ENCODE measurements at regions not wholly inside any gene's neighbourhood (a gene's known extent, or its start where the extent isn't known, plus 50 kb on each side); places are given as distances from the start of the nearest gene placed in this dataset.
"Not testable (repeated sequence)": the region's sequence is repeated elsewhere in the genome, so short reads cannot be mapped to it uniquely, and the experiment has no call there.

DNA sequence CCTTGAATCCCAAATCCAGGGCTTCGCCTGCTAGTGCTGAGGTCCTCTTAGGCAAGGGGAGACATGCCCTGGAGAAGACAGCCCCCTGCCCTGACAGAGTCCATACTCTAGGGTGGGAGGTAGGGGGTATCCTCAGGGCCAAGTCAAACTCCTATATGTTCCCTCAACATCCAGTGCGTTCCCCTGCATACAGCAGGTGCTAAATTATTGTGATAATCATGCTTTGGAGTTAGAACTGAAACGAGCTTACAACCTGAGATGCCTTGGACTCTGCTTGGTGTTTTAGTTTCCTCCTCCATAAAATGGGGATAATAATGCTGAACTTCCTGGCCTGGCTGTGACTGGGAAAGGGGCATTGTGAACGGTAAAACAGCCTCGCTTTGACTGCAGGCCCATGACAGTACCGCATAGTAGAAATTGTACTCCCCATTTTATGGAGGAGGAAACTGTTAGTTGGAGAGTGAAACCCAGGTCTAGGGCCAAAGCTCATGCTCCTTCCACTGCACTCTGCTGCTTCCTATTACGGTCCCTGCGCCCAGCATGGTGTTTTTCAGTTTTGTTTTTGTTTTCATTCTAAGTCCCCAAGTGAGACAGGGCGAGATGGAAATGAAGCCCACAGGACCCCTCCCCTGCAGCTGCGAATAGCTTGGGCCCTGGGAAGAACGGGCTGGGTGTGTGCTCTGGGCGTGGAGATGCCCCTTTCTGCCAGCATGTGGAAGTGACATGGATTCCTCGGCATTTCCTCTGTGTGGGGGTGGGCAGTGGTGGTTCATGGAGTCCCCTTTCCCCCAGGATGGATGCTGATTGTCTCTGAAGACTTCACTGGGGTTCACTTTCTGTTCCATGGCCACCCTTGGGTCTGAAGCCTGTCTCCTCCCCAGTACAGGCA lies 162.5 kb downstream of the VEGFA start:
- DNase-seq: no peak

DNA sequence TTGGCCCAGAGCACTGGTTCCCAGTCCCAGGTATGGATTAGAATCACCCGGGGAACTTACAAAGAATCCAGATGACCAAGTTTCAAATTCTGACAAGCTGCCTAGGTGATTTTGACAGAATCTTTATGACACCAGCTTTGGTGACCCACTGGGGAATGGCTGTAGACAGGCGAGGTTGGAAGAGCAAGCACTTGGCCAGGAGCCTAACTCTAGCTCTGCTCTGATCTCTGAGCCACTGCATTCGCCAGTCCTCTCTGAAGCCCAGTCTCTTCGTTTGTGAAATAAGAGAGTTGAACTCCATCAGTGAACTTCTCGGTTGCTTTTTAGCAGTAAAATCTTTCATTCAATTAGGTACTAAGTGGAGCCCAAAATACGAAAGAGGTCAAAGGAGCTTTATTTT lies 161.2 kb downstream of the VEGFA start:
- DNase-seq: no peak

DNA sequence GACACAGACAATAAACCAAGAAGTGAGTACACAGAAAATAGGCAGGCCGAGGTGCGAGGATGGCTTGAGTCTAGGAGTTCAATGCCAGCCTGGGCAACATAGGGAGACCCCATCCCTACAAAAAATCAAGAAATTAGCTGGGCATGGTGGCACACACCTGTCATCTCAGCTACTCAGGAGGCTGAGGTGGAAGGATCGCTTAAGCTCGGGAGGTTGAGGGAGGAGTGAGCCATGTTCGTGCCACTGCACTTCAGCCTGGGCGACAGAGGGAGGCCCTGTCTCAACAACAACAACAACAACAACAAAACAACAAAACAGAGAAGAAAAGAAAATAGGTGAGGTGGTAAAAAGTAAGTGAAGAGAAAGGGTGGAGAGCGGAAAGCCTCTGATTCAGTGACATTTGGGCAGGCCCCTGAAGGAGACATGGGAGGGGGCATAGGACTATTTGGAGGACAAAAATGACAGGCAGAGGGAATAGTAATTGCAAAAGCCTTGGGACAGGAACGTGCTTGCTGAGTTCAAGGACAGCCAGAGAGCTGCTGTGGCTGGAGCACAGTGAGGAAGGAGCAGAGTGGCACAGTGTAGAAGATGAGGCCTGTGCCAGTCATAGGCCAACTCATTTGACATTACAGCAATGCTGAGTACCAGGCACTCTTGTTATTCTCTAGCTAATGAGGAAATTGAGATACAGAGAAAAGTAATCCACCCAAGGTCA lies 160.6 kb downstream of the VEGFA start:
- no peak for DNase-seq

DNA sequence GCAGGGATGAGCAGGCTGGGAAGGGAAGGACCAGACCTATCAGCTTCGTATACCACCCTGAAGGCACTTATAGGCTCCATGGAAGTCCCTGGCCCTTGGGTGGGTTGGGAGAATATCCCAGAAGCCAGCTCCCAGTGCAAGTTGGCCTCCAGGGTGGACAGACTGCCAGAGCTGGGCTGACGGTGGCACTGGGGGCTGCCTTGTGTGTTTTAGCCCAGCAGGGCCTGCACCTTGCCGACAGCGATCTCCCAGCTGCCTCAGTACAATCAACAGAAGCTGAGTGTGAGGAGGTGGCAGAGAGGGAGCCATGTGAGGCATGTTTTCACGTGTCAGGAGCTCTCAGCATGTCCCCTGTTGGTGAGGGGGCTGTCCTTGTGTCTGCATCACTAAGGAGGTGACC lies 159.5 kb downstream of the VEGFA start:
- DNase-seq: no peak

DNA sequence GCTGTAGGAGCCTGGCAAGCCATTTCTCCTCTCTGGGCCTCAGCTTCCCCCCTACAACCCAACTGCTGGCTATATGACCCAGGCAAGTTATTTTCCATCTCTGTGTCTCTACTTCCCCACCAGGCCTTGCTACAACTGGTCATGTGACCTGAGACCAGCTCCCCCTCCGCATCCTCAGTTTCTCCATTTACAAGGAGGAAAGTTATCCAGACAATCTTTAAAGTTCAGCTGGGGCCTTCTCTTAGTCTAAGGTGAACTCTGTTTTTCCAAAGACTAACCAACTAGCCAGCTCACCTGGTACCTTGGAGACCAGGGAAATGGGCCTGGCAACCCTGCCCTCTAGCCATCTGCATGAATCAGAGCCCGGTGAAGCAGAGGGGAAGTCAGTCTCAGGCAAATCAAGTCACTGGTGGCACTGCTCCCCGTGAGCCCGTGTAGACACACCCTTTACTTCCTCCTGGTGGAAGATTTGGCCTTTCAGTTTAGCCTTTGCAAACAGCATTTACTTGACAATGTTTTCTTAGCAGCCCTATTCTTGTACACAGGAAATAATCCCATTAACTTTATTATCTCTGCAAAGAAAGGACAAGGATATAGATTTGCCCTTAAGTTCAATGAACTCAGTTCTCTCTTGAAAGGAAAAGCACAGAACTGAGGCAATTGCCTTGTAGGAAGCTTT lies 157.7 kb downstream of the VEGFA start:
- no peak for DNase-seq

DNA sequence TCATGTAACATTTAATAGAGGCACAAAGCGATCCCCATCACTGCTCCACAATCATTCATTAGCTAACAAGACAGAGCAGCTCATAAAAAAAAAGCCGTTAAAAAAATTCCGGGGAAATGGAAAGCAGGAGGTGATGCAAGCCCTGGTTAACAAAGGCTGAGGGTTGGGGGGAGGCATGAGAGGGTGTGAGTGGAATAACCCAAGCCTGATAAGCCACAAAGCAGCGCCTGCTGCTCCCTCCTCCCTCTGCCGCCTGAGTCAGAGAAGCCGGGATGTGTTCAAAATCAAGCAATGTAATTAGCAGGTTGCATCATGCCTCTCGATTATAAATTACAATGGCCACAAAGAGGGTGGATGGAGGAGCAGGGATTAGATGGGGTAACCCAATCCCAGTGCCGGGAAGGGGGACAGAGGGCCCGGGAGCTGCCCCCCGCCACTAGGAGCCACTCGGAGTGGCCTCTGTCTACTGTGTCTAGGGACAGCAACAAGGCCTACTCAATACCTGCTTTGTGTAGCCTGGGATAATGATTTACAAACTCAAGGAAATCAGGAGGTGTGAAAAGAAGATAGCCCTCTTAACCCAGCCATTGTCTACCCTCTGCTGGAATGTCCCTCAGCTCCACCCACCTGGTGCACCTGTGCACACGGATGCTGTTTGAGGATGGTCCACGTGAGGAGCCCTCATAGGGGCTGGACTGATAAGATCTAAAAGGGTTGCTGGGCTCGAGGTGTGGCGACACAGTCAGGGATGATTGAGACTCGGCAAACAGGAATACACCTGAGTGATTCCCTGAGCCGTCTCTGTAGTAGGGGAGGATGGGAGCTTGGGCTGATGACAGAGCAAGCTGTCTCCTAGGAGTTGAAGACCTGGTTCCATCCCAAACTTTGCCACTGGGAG lies 156.9 kb downstream of the VEGFA start:
- peak; percentile 1 for DNase-seq

DNA sequence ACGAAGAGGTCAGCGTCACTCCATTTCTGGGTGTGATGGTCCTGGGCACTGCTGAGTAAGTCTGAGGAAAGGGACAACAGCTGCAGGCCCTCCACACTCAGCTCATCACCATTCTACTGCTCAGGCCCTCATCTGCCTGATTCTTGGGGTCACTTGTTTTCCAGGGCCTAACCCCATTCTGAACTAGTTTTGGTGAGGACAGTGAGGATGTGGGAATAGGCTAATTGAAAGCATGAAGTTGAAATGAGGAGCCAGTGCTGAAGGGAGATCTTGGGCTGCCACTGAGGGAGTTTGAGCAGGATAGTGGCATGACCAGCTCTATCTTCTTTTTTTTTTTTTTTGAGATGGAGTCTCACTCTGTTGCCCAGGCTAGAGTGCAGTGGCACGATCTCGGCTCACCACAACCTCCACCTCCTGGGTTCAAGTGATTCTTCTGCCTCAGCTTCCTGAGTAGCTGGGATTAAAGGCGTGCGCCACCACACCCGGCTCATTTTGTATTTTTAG lies 155.7 kb downstream of the VEGFA start:
- DNase-seq: not testable (repeated sequence)

DNA sequence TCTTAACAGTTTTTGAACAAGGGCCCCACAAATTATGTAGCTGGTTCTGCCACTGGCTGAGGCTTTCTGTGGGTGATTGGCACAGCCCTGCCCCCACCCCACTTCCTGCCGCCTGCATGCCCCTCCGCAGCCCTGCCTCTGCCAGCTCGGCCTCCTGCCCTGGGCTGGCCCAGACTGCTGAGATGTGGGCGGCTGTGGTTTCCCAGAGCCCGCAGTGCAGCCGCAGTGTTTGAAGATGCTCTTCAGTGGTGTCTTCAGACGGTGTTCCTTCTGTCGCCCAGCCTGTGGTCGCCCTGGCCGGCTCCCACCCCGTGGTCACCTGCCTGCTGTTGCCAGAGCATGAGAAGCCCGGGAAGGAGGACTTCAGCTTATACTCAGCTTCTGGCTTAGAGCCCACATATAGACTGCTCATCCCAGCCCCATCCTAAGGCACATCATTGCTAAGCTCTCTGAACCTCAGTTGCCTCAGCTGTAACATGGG lies 154.3 kb downstream of the VEGFA start:
- DNase-seq: no peak

DNA sequence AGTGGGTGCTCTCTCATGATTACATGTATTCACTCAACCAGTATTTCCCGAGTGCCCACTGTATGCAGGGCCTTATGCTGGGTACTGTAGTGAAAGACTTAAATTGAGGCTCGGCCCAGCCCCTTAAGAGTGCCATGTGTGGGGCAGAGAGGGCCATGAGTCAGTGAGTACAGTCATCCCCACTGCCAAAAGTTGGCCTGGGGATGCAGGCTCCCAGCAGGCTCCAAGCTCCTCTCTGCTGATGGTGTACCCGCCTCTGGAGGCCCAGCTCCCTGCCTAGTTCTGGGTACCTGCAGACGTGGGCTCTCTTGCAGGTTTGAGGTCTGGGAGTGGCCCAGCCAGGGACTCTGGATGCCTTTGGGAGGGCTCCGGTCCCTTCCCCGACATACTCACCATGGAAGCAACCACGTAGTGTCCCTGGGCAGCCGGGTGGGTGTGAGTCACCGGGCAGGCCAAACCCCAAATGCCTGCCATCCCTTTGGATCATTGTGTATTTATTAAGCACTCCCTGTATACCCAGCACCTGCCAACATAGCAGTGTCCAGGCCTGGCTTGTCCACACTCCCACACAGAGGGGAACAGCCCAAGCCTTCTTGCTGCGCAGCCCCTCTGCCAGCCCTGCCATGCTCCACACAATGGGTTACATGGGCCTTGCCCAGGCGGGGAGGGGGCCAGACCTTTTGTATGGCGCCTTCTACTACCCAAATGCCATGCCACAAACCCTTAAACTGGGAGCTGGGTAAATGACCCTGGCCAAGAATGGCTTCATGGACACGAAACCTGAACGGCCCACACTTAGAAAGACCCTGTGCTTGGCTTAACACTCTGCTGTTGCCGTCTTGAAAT lies 153.6 kb downstream of the VEGFA start:
- DNase-seq: no peak

DNA sequence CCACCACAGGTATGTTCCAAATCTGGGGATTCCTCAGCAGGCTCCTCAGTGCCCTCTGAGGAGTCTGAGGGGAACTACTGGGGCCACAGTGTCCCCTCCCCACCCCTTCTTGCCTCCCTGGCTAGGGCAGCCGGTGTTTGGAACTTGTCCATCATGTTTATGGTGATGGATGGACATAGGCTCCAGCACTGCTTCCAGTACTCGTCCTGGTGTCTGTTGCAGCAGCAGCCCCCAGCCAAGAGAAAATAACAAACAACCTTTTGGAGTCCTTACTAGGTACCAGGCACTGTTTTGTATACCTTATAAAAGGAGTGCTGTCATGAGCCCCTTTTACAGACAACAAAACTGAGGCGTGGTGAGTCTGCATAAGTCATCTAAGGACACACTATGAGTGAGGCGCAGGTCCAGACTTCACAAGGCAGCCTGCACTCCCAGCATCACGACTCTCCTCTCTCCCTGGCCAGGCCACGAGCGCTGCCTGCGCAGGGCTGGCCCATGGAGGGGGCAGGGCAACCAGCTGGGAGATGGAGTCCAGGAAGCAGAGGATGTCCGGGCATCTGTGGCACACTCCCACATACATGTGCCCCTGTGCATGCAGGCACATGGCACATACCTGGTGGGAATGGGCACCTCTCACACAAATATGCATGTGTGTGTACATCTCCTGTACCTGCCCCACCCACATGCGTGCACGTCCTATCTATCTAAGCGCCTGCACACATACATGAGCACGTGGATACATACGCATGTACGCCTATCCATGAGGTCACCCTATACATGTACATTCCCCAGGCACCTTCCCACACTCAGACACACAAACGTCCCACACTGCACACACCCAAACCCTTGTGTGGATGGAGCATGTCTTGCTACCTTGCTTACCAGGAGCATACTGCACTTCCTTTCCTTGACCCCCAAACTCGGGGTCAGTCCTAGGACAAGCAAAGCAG lies 152.7 kb downstream of the VEGFA start:
- DNase-seq: no peak

DNA sequence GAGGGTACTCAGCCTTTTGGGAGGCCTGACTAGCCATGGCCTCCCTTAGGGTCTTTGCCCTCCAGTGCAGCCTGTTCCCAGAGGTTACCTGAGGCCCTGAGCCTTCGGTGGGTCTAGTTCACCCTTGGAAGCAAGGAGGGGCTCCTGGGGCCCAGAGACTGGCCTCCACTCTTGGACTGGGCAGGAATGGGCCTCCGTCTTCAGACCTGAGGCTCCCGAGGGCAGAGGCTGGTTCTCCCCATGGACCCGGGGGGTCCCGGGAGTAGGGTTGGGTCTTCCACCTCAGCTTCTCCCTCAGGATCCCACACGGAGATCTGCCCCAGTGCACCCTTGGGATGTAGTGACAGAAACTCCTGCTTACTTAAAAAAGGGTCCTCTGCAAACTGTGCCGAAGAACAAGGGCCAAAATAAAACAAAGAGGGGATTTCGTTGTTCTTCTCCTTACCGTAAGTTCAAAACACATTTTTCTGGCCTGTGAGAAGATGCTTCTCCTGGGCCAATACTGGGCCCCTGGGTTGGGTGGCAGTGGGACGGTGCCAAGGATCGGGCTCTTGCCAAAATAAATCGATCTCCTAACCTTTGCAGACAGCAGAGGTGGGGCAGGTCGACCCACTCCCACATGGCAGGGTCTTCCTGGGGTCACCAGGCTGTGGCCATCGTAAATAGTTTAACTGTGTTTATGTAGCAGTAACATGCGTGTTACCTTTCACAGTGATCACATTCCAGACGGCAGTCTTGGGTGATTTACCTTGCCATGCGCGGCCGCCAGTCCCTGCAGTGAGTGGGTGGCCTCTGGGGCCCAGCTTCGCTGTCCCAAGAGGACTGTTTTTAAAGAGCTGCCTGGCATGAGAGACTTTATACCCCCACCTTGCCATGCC lies 151.8 kb downstream of the VEGFA start:
- DNase-seq: no peak

DNA sequence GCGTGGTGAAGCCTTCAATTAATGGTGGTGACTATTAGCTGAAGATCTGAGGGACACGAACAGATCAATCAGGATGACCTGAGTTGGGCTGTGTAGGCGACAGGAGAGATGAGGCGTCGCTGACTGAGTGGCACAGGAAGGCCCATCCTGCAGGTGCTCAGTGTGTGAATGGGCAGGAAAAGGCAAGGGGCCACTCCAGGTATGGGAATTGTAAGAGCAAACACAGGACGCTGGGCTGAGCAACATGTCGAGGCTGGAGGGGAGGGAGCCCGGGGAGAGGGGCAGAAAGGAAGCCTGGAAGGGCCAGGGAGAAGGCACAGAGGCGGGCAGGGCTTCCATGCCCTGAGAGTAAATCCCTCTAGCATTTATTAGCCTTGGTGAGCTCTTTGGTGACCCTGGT lies 151.0 kb downstream of the VEGFA start:
- no peak for DNase-seq

DNA sequence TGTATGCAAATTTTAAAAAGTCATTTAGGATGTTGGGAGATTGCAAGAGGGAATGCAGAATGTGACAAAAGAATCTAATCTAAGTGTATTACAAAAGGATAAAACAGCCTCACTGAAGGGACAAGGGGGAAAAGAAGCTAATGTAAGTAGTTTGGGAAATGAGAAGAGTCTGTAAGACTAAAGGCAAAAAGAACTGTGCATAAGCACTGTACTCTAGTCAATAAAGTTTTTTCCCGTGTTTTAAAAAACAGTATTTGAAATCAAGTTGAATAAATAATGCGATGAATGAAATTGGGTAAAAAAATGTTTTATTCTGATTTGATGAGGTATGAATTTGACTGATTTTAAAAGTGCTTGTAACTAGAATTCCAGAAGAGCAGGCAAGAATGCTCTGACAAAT lies 149.8 kb downstream of the VEGFA start:
- no peak for DNase-seq

DNA sequence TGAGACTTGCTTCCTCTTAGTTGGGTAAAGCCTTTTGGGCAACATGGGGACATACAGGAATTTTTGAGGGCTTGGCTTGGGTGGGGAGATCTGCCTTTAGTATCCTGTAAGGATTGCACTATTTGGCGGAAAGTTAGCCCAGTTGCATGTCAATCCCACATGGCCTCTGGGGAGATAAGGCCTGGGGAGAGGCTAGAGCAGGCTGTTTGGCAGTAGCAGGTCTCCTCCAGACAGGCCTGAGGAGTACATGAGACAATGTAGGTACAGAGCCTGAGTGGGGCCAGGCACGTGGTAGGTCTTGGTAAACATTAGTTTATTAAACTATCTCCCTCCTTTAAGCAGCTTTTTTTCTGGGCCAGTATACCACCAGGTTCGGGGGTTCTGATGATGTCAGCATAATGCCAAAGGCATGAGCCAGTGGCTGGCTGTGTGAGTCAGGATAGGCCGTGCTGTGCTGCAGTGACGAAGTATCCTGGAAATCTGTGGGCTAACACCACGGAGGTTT lies 147.9 kb downstream of the VEGFA start:
- DNase-seq: no peak

DNA sequence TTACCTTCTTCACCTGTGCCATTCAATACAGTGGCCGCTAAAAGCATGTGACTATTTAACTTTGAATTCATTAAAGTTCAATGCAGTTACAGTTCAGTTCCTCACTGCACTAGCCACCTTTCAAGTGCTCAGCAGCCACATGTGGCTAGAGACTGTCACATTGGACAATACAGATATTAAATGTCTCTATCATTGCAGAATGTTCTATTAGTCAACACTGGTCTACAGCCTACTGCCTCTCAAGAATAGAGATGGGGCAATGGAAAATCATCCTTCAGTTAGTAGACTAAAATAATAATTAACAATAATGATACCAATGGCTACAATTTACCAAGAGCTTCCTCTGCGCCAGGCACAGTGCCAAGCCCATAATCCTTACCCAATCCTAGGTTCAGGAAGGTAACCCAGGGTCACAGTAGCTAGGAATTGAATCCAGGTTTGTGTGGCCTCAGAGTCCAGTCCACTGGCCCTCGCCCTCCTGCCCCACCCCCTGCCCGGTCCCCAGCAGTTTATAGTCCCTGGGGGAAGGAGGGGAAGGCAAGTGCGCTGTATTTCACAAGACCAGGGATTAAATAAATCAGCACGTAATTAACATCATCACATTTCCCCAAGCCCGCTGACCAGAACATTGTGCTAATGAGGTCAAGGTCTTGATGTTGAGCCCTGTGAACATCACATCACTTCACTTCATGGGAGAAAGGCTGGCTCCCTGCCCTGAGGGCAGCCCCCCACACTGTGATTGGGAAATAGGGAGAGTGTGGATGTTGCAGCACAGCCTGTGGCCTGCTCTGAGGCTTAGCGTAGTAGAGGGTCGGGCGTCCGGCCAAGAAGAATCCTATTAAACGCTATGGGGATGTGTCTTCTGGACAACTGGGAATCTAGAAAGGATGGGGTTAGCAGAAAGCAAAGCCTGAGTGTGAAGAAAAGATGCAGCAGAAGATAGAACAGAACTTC lies 147.2 kb downstream of the VEGFA start:
- DNase-seq: no peak

DNA sequence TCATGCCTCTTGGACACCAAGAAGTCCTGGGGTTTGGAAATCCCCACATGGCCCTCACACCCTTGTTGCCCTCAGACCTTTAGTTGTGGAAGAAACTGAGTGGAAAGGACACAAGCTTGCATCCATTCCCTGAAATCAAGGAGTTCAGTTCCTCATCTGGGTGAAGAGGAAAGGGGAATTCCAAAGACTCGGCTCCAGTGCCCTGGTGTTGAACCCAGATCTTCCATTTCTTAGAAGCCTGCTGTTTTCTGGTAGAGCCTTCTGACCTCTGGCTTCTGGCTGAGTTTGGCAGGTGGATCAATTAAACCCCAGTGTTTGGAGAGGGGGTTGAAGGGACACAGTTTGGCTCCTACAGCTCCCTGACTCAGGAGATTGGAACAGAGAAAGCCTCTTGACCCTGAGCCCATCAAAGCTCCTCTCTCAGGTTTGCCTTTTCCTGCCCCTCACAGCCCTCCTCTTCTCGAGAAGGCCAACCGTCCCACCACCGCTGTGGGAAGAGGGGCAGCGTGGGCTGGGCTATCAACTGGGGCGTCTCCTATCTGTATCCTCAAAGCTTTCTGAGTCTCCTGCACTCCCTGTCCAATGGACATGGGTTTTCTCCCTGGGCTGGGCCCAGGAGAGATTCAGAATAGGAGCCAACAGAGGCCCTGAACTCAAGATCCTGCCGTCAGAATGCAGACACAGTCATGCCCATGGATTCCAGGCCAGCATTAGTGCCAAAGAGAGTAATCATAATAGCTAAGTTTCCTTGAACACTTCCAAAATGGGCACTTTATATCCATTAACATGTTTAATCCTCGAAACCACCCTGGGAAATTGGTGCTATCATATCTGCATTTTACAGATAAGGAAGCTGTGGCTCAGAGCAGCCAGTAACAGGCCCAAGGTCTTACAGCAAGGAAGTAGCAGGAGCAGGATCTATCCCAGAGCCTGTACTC lies 146.2 kb downstream of the VEGFA start:
- DNase-seq: no peak
